Loucy (cell line): ENCODE measurements at regions not wholly inside any gene's neighbourhood (a gene's known extent, or its start where the extent isn't known, plus 50 kb on each side); places are given as distances from the start of the nearest gene placed in this dataset.

Experiments
- H2AFZ ChIP-seq: fragments of 200-600 bp; sonication (generic); 2 replicates; pipeline ENCODE4 v1.6.0; 2016; ENCODE audit warnings: antibody characterized with exemption, mild to moderate bottlenecking, low read length, moderate library complexity
- H3F3A ChIP-seq: fragments of 200-600 bp; 2 replicates; pipeline ENCODE4 v1.6.0; 2016; ENCODE audit warnings: antibody characterized with exemption, low read depth, mild to moderate bottlenecking
- H3K27me3 ChIP-seq: fragments of 200-600 bp; sonication (generic); 2 replicates; pipeline ENCODE4 v1.6.1; 2014; ENCODE audit warnings: low read length, mild to moderate bottlenecking; ENCODE audit not compliant: insufficient read depth, poor library complexity, severe bottlenecking
- H3K36me3 ChIP-seq: fragments of 200-600 bp; sonication (generic); 2 replicates; pipeline ENCODE4 v1.6.1; 2016; ENCODE audit warnings: low read length; ENCODE audit not compliant: insufficient read depth
- H3K4me1 ChIP-seq: fragments of 200-600 bp; sonication (generic); 2 replicates; pipeline ENCODE4 v1.5.1; 2014; ENCODE audit warnings: low read length, mild to moderate bottlenecking; ENCODE audit not compliant: insufficient read depth, poor library complexity, severe bottlenecking
- H3K4me2 ChIP-seq: fragments of 200-600 bp; sonication (generic); 2 replicates; pipeline ENCODE4 v1.6.0; 2014; ENCODE audit warnings: antibody characterized with exemption, low read length, low read depth, mild to moderate bottlenecking; ENCODE audit not compliant: poor library complexity, severe bottlenecking
- H3K4me3 ChIP-seq: fragments of 200-600 bp; sonication (generic); 2 replicates; pipeline ENCODE4 v1.5.1; 2014; ENCODE audit warnings: low read length, mild to moderate bottlenecking, mixed read lengths; ENCODE audit not compliant: poor library complexity, severe bottlenecking
- H3K79me2 ChIP-seq: fragments of 200-600 bp; sonication (generic); 2 replicates; pipeline ENCODE4 v1.6.1; 2014; ENCODE audit warnings: low read length; ENCODE audit not compliant: insufficient read depth
- H3K9ac ChIP-seq: fragments of 200-600 bp; sonication (generic); 2 replicates; pipeline ENCODE4 v1.6.0; 2014; ENCODE audit warnings: mild to moderate bottlenecking, low read depth, low read length, moderate library complexity; ENCODE audit not compliant: poor library complexity, severe bottlenecking
- H3K9me2 ChIP-seq: fragments of 200-600 bp; sonication (generic); replicated peaks from 2 replicates; pipeline ENCODE4 v1.6.1; 2016; ENCODE audit warnings: low read depth, low read length, mixed read lengths
- H3K9me3 ChIP-seq: fragments of 200-600 bp; sonication (generic); 2 replicates; pipeline ENCODE4 v1.6.1; 2014; ENCODE audit warnings: mild to moderate bottlenecking, antibody characterized with exemption, low read length, low read depth; ENCODE audit not compliant: insufficient read depth
- H4K20me1 ChIP-seq: fragments of 200-600 bp; sonication (generic); 2 replicates; pipeline ENCODE4 v1.6.0; 2014; ENCODE audit warnings: antibody characterized with exemption, low read length, mild to moderate bottlenecking; ENCODE audit not compliant: insufficient read depth, poor library complexity, severe bottlenecking
- EZH2phosphoT487 ChIP-seq: fragments of 200-600 bp; IDR thresholded peaks from 2 replicates; pipeline ENCODE4 v1.6.1; 2018; ENCODE audit warnings: antibody characterized with exemption, mild to moderate bottlenecking, moderate library complexity, borderline replicate concordance
- TF ChIP-seq, protein P1 (sequence below): fragments of 200-600 bp; sonication (generic); conservative IDR thresholded peaks from 2 replicates; pipeline ENCODE4 v1.5.1; 2014; ENCODE audit warnings: mild to moderate bottlenecking, antibody characterized with exemption, low read length

GRCh38 chr14:97172644-97173043, 375.5 kb downstream of the VRK1 start:
- Histone ChIP-seq H3F3A (no peaks in the 10 kb centered on the region), H4K20me1 (no peaks in the 10 kb centered on the region), H3K9ac (no peak overlapping the region), H3K9me2 (no peaks in the 10 kb centered on the region), H3K9me3 (no peaks in the 10 kb centered on the region), H3K36me3 (no peaks in the 10 kb centered on the region), H3K27me3 (no peaks in the 10 kb centered on the region), H3K4me3 (no peak overlapping the region), H3K4me1 (no peaks in the 10 kb centered on the region), H2AFZ (no peak overlapping the region), H3K4me2 (no peak overlapping the region), H3K79me2 (no peaks in the 10 kb centered on the region)
- TF ChIP-seq EZH2phosphoT487 = no peak
- TF ChIP-seq, protein P1, sequence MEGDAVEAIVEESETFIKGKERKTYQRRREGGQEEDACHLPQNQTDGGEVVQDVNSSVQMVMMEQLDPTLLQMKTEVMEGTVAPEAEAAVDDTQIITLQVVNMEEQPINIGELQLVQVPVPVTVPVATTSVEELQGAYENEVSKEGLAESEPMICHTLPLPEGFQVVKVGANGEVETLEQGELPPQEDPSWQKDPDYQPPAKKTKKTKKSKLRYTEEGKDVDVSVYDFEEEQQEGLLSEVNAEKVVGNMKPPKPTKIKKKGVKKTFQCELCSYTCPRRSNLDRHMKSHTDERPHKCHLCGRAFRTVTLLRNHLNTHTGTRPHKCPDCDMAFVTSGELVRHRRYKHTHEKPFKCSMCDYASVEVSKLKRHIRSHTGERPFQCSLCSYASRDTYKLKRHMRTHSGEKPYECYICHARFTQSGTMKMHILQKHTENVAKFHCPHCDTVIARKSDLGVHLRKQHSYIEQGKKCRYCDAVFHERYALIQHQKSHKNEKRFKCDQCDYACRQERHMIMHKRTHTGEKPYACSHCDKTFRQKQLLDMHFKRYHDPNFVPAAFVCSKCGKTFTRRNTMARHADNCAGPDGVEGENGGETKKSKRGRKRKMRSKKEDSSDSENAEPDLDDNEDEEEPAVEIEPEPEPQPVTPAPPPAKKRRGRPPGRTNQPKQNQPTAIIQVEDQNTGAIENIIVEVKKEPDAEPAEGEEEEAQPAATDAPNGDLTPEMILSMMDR = no peak

DNA sequence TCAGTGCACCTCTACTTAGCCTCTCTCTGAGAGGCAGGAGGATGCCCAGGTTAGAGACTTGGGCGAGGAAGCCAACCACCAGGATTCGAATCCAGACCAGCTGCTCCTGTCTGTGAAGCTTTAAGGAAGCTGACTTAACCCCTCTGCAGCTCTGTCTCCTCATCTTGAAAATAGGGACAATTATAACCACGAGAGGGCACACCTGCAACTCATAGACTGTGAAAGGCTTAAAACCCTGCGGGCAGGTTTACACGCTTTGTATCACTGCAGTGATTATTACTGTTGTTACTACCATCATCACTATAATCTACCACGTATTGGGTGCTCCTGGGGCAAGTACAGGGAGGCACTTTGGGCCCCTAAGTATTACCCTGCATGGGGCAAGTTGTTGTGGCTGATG, 379.8 kb downstream of the VRK1 start:
- no peaks in the 10 kb centered on the region for H3K36me3 ChIP-seq
- H4K20me1 ChIP-seq = no peaks in the 10 kb centered on the region
- no peaks in the 10 kb centered on the region for H3K27me3 ChIP-seq
- no peaks in the 10 kb centered on the region for H3K9me2 ChIP-seq
- no peak for TF ChIP-seq EZH2phosphoT487
- TF ChIP-seq, protein P1 = peak; percentile 52; the same call in 1 of the 2 replicates
- H3K79me2 ChIP-seq = no peaks in the 10 kb centered on the region
- no peaks in the 10 kb centered on the region for H3F3A ChIP-seq
- no peak overlapping the region for H3K4me2 ChIP-seq
- no peak overlapping the region for H3K4me3 ChIP-seq
- H2AFZ ChIP-seq = no peak overlapping the region
- no peaks in the 10 kb centered on the region for H3K9me3 ChIP-seq
- no peak overlapping the region for H3K9ac ChIP-seq
- H3K4me1 ChIP-seq = no peaks in the 10 kb centered on the region

DNA sequence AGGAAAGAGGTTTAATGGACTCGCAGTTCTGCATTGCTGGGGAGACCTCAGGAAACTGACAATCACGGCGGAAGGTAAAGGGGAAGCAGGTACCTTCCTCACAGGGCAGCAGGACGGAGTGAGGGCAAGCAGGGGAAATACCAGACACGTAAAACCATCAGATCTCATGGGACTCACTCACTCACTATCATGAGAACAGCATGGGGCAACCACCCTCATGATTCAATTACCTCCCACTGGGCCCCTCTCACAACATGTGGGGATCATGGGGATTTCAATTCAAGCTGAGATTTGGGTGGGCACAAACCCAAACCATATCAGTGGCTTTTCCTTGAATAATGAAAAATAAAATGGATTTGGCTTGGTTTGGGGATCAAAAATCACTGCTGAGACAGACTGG, 380.5 kb downstream of the VRK1 start:
- no peak overlapping the region for H3K4me2 ChIP-seq
- no peaks in the 10 kb centered on the region for H3F3A ChIP-seq
- no peaks in the 10 kb centered on the region for H3K4me1 ChIP-seq
- H3K79me2 ChIP-seq = no peaks in the 10 kb centered on the region
- no peak overlapping the region for H3K9ac ChIP-seq
- H3K9me2 ChIP-seq = no peaks in the 10 kb centered on the region
- H4K20me1 ChIP-seq = no peaks in the 10 kb centered on the region
- H2AFZ ChIP-seq = no peak overlapping the region
- TF ChIP-seq, protein P1 = no peak
- TF ChIP-seq EZH2phosphoT487 = no peak
- no peaks in the 10 kb centered on the region for H3K36me3 ChIP-seq
- H3K27me3 ChIP-seq = no peaks in the 10 kb centered on the region
- H3K9me3 ChIP-seq = no peaks in the 10 kb centered on the region
- H3K4me3 ChIP-seq = no peak overlapping the region
